ENCODE measurements at regions not wholly inside any gene's neighbourhood (a gene's known extent, or its start where the extent isn't known, plus 50 kb on each side); places are given as distances from the start of the nearest gene placed in this dataset.

DNA sequence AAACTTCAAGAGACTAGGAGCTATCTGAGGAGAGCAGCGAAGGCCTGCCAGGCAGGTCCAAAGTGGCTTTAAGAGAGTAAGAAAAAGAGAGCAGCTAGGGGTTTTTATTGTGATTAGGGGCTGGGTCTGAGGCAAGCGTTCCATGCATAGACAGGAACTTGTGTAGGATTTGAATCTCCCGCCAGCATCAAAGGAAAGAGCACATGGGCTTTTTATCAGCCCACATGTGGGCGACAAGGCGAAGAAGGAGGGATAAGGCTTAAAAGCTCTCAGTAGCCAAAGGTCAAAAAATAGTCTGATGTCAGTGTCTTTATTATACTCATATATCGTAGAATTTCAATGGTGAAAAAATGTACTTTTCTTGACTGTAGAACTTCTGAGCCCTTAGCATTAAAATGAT lies 178.5 kb upstream of the TMEFF2 start:
- DNase-seq (ENCODE audit: low spot score), result no peak

DNA sequence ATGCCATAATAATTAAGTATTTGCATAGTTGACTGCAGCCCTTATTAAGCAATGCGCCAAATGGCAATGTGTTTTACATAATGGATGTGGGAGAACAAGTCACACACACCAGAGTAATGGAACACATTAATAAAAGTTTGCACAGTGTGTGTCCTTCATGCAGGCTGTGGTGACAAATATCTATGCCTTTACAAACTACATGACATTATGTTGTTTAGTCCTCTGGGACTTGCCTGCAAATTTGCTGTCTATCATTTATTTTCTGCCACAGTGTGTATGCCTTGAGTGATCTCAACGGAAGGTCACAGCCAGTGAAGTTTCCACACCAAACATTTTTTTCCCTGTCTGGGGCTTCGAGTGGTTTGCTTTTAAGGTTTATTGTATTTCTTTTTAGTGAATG lies 175.2 kb upstream of the TMEFF2 start:
- no peak for DNase-seq (ENCODE audit: low spot score)

DNA sequence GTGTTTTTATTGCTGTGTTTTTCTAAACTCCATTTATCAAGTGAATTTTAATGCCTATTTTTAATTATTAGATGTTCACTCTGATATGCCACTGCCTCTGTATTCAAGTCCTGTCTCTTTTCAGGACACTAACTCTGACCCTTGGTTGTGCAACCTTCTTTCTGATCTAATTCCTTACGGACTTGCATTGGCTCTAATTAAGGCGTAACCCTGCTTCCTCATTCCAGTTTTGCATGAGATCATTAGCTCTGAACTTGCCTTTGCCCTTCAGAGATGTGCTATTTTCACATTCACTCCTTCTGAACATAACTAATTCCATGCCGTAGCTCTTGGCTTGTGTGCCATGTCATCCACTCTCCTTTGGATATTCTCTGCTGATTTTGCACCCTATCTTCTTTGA lies 162.5 kb upstream of the TMEFF2 start:
- DNase-seq (ENCODE audit: low spot score), result no peak

DNA sequence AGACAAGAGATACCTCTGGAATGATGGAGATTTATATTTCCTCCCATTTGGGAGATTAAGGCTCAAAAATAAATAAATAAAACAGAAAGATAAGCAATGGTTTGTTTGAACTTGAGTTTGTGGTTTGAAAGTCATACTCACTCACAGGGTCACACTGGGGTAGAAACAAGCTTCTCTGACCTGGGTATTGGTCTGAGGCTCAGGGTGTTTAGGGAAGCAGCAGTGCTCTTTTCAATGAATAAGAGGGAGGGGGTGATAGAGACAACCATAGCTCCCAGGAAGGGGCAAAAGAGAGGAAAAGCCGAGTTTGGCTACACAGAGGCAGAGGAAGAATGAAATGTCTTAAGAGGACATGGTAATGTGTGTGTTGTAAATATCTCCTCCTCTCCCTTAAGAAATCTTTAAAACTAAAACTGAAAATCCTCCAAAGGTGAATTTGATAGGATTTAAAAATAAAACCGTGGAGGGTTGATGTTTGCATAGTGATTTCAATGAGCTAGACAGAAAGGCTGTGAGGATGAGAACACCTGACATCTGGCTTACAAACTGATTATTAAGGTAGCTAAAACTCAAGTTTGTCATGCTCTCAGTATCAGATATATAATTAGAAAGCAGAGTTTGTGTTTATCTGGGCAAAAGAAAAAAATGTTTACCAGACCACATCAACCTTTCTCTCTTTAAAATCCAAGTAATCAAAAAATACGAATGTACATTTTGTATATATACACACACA lies 159.9 kb upstream of the TMEFF2 start:
- DNase-seq (ENCODE audit: low spot score), result no peak

DNA sequence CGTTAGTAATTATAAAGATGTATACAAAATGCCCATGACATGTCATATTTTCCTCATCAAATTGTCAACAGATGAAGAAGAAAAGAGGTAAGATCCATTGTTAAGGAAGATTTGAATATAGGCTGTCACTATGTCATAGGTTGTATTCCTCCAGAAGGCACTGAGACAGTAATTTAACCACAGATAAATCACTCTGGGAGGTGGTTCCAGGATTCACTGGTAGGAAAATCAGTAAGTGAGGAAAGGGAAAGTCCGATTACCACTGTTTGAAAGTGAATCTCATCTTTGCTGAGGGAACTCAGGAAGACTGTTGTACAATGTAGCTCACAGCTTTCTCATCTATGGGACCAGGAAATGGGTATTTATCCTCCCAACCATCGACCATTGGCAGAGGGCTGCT lies 152.8 kb upstream of the TMEFF2 start:
- DNase-seq (ENCODE audit: low spot score), result no peak

DNA sequence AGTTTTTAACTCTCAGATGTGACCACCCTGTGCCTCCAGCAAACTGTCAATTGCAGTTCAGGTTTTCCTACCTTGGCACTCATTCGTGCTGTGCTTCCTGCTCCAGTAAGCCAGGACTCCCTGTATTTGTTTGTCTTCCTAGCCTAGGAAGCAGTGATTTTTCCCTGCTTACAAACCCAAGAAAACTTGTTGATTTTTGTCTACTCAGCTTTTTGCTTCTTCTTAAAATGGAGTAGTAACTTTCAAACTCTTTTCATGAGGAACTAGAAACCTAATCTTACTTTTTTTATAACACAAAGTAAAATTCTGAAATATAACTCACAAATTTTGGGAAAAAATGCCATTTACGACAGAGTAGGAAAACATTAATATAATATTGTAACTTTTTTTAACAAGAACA lies 150.6 kb upstream of the TMEFF2 start:
- DNase-seq (ENCODE audit: low spot score), result no peak

DNA sequence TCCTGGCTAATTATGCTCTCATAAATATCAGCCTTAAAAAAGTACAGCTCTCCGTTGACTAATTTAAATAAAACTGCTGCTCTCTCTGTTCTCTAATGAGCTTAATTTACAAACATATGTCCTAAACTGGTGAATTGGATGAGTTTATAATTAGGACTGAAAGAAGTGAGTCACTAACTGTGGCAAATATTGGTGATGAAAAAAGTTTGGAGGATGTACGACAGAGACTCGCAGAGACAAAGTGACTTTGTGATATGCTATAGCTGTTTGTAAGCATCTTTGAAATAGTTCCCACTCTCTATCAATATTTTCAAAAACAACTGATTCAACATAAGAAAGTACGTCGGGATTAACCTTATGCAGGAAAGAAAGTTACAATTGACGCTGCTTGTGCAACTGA lies 138.9 kb upstream of the TMEFF2 start:
- DNase-seq (ENCODE audit: low spot score), result no peak

DNA sequence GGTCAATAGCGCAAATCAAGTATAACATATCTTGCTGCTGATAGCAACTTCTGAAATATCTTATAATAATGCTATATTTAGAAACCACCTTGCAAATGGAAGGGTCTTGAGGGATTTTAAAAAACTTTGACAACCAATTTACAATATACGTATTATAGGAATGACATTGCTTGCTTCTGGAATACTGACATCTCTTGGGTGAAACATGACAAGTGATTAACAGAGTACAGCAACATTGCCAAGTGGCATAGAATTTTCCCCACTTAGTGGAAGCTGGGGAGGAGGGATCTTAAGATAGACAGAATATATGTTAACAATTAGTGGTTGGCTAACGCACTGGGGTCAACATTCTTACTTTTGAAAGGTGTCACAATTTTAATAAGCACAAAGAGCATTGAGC lies 133.6 kb upstream of the TMEFF2 start:
- no peak for DNase-seq (ENCODE audit: low spot score)

DNA sequence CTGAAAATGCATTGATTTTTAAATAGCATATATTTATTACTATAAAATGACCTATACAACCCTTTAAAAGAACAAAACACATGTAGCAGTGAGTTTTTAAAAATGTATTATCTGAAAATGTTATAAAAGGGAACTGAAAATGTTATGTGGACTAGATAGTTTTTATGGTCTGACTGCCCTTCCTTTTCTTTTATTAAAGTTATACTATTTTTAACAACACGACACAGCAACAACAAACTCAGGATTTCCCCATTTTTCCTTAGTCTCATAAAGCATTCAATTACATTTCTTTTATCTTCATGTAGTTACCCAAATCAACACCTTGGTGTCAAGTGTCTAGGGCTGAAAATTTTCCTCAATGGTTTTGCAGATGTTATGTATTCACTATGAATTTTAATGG lies 132.8 kb upstream of the TMEFF2 start:
- no peak for DNase-seq (ENCODE audit: low spot score)

DNA sequence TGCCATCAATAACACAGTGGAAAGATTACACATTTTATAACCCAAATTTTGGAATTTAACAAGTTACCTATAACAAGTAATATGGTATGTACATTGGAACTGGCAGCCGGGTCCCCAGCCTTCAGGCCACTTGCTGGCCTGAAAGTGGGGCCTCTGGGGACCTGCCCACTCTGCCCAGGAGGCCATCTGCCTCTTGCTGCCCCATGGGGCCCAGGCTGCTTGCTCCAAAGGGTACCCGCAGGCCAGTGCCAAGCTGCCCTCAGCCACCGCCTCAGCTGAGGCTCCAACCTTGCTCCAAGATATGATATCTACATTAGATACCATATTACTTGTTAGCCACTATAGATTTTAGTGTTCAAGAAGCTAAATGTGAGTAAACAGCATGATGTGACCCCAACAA lies 120.8 kb upstream of the TMEFF2 start:
- DNase-seq (ENCODE audit: low spot score), result no peak

DNA sequence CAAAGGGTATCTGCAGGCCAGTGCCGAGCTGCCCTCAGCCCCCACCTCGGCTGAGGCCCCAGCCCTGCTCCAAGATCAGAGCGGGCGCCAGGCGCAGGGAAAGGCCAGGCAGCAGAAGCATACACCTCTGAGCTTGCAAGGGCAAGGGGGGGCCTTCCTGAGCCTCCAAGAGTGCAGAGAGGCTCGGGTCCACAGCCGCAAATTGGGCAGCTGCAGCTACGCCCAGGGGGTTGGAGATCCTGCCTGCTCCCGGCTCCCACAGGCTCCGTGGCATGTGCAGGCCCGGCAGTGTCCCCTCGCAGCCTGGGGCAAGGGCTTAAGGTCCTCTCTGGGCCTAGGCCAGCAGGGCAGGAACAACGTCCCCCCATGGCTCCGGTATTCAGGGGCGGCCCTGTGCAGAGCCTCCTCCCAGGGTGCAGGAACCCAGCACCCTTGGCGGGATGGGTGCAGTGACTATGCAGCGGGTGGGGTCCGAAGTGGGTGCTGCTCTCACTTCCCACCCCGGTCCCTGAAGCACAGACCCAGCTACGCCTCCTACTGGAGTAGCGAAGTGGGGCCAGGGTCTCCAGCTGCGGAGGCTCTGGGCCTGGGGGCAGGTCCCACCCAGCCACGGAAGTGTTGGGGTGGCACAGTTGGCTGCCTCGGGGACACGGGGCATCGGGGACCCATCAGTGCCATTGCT lies 120.2 kb upstream of the TMEFF2 start:
- DNase-seq (ENCODE audit: low spot score), result no peak

DNA sequence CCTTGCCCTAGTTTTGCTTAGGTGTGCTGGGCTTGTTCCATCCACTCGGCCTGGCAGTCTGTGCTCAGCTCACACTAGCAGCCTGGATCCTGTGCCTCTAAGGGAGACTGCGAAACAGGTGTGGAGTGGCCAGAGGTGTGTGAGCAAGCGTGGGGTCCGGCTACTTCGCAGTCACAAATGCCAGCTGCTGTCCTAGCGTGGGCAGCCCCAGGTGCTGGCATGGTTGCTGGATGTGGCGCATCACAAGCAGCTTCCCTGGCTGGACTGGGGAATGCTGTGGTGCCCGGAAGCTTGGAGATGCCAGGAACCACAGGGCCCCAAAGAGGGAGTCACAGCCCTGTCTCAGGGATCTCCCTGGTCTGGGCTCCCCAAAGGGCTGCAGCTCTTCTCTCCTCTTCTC lies 119.0 kb upstream of the TMEFF2 start:
- DNase-seq (ENCODE audit: low spot score), result no peak

DNA sequence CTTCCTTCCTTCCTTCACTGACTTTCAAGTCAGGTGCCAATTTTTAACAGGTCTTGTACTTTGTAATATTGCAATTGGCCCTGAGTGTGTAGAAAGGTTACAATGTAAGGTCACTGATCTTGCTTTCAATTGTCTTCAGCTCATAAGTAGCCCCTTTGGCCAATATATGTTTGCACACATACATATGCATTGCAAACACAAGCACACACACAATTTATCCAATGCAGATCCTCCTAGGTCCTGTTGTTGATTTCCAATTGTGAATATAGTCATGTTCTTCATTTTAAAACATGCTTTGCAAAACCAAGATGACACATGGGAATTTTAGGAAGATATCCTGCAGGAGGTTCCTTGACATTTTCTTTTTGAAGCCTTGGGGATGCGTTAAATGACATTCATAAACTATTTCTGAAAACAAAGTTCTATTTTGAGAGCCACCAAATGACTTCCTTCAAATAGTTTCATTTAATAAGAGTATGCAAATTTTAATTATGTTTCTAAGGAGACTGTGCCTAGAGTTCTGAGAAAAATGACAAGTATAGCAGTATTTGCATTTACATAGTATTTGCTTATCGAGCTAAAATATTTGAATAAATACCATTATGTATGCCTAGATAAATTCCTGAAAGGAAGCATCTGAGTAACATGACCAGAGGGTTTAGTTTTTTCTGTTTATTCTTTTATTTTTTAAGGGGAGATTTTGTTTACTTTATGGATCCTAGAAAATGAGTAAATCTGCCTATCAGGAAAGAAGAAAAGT lies 117.1 kb upstream of the TMEFF2 start:
- DNase-seq (ENCODE audit: low spot score), result no peak

DNA sequence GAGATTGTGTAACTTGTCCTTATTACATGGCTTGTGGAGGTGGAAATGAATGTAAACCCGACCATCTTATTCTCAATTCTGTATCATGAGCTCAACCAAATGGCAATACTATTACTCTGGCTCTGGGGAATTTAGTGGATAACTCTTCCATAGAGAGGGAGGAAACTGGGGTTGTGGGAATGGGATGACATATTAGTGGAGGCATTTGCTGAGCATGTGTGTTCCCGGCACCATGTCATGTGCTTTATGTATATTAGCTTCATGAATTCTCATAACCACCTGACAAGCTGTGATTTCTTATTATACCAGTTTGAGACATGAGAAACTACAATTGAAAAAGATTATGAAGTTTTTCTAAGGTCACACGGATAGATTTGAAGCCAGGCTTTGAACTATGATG lies 112.8 kb upstream of the TMEFF2 start:
- DNase-seq (ENCODE audit: low spot score), result no peak

DNA sequence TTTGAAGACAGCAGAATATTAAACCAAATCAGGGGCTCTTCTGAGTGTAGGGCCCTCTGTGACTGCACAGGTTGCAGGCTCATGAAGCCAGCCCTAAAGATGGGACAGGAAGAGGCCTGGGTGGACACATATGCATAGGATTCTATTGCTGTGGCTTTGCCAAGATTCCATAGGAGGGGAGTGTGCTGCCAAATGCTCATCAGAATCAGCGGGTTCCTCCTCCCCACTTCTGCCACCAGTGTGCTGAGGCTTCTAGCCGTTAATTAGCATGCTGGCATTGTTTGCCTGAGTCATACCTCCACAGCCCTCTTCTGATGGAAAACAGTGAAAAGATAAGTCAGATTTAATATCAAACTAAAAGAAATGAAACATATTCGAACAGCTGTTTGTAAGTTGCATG lies 103.9 kb upstream of the TMEFF2 start:
- peak; percentile 8 for DNase-seq (ENCODE audit: low spot score)

DNA sequence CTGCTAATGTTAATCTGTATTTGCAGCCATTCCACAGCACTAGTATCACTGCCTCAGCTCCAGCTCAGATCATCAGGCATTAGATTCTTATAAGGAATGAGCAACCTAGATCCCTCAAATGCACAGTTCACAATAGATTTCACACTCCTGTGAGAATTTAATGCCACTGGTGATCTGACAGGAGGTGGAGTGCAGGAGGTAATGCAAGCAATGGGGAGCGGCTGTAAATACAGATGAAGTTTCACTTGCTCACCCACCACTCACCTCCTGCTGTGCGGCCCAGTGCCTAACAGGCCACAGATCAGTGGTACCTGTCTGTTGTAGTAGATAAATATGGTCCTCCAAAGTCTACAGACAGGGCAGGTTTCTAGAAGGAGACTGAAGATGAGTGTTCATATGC lies 97.7 kb upstream of the TMEFF2 start:
- no peak for DNase-seq (ENCODE audit: low spot score)

DNA sequence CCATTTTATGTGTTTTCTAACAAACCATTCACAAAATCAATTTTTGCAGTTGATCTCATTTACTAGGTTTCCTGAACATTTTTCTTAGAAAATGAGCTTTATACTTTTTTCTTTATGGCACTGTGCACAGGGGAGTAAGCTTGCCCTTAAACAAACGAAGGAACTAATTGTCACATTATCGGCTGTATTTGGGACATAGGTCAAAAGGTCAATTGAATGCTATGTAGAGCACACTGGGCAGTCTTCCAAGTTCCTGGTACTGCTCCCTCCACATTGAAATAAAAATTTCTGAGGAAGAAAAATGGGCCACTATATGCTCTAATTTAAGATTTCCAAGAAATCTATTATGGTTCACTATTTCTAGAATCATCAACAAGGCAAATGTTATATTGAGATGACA lies 93.6 kb upstream of the TMEFF2 start:
- DNase-seq (ENCODE audit: low spot score), result no peak

DNA sequence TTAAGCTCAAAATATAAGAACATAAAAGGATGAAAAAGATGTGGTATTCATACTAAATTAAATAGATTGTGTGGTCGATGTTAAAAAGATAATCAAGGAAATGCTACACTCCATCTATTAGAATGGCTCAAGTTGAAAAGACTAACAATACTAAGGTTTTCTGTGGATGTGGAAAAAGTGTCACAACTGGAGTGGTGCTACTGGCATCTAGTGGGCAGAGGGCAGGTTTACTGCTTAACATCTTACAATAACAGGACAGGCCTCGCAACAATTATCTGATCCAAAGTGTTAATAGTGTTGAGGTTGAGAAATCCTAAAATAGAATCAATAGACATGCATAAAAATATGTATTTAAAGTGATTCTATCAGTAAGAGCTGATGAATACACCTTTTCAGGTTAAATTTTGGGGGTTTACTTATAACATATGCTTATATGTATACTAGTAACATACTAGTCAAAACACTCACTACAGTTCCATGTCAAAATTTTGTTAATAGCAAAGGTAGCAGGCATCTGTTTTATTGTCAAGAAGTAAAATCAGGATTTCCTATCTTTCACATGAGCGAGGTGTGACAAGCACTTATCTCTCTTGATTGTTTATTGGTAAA lies 91.5 kb upstream of the TMEFF2 start:
- no peak for DNase-seq (ENCODE audit: low spot score)

DNA sequence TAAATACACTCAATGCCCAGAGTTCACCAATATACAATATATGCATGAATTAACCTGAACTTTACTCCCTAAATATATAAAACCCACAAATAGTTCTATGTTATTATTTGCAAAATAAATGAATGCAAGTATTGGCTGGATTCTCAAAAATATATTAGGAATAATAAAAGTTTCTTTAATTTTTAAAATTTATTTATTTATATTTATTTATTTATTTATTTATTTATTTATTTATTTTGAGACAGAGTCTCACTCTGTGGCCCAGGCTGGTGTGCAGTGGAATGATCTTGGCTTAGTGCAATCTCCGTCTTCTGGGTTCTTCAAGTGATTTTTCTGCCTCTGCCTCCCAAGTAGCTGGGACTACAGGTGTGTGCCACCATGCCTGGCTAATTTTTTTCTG lies 88.7 kb upstream of the TMEFF2 start:
- DNase-seq (ENCODE audit: low spot score), result no peak

DNA sequence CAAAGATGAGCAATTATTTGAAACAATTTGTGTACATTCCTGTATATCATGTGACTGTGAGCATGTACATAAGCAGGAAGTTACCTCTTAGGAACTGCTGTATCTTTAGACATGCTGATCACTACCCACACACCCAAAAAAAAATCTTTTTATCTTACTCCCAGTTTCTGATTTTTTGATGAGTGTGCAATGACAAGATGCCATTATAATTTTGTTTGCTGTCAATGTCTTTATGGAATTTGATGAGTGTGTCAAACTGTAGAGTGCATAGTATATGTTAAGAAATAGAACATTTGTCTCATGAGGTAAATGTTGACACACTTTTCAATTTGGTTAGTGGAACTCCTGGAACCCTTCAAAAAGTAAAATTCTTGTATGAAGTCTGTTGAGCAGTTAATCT lies 84.0 kb upstream of the TMEFF2 start:
- no peak for DNase-seq (ENCODE audit: low spot score)

DNA sequence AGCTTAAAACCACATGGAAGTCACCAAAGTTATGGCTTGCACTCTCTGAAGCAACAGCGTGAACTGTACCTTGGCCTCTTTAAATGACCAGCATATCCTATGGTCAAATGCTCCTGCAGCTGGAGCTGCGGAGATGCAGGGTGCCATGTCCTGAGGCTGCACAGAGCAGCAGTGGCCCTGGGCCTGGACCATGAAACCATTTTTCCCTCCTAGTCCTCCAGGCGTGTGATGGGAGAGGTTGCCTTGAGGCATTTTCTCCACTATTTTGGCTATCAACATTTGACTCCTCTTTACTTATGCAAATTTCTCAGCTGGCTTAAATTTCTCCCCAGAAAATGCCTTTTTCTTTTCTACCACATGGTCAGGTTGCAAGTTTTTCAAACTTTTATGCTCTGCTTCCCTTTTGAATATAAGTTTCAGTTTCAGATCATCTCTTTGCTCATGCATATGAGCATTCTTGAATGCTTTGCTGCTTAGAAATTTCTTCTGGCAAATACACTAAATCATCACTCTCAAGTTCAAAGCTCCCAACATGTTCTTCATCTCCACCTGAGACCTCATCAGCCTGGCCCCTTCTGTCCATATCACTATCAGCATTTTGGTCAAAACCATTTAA lies 82.9 kb upstream of the TMEFF2 start:
- DNase-seq (ENCODE audit: low spot score), result no peak

DNA sequence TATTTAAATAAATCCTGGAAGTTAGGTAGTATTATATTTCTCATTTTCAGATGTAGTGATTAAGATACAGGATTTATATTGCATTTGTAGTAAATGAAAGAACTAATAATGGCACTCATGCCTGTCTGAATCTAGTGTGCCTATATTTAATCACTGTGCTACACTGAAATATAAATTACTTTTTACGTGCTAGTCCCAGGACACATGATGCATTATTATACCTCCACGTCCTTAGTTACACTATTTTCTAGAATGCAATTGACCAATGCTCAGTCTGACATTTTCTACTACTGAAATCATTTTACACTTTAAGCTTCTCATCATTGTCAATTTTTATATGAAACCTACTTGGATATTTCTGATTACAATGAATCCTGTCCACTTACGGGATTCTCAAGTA lies 80.9 kb upstream of the TMEFF2 start:
- DNase-seq (ENCODE audit: low spot score), result no peak

DNA sequence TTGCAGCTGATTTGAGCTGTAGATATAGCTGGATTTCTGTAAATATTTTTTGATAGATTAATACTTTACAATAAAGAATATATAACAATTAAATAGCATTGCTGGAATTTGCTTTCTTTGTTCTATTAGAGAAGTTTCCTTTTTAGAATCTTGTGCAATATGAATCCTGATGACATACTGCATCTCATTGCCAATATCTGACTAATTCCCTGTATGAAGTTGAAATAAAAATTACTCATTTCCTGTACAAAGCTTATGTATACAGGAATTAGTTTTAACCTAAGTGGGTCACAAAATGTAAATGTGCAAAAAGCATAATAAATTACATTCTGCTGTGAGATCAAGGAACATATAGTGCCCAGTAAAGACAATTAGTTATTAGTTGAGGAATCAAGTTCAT lies 72.8 kb upstream of the TMEFF2 start:
- no peak for DNase-seq (ENCODE audit: low spot score)

Data from SW480 (cell line).